ENCODE measurements at regions not wholly inside any gene's neighbourhood (a gene's known extent, or its start where the extent isn't known, plus 50 kb on each side); places are given as distances from the start of the nearest gene placed in this dataset.

DNA sequence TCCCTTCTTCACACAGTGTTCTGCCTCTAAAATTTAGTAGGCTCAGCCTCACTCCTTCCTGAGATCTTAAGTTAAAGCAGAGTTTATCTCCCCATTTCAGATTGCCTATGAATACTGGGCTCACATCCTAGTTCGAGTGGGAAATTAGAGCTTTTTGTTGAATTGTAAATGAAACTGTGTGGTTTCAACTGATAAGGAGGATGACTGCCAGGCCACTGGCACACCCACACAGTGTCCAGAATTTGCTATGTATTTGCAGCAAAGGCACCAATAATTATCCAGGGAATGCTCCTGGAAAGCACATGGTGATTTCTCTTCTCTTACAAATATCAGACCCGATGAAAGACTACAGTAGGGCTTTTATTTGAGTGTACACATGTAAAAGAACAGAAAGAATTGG is 308.1 kb upstream of the COL8A1 start:
- TF ChIP-seq, protein P1, sequence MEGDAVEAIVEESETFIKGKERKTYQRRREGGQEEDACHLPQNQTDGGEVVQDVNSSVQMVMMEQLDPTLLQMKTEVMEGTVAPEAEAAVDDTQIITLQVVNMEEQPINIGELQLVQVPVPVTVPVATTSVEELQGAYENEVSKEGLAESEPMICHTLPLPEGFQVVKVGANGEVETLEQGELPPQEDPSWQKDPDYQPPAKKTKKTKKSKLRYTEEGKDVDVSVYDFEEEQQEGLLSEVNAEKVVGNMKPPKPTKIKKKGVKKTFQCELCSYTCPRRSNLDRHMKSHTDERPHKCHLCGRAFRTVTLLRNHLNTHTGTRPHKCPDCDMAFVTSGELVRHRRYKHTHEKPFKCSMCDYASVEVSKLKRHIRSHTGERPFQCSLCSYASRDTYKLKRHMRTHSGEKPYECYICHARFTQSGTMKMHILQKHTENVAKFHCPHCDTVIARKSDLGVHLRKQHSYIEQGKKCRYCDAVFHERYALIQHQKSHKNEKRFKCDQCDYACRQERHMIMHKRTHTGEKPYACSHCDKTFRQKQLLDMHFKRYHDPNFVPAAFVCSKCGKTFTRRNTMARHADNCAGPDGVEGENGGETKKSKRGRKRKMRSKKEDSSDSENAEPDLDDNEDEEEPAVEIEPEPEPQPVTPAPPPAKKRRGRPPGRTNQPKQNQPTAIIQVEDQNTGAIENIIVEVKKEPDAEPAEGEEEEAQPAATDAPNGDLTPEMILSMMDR (IDR thresholded peaks at IDR 0.05), result no peak
- TF ChIP-seq POLR2A (IDR thresholded peaks at IDR 0.05), result no peak

All from esophagus squamous epithelium (tissue), 4 donors.